ENCODE measurements at regions not wholly inside any gene's neighbourhood (a gene's known extent, or its start where the extent isn't known, plus 50 kb on each side); places are given as distances from the start of the nearest gene placed in this dataset.
"Not testable (repeated sequence)": the region's sequence is repeated elsewhere in the genome, so short reads cannot be mapped to it uniquely, and the experiment has no call there.

GRCh38 chr16:87035053-87035452, 282.1 kb downstream of the C16orf95 start:
- intact Hi-C loops (cut with micrococcal nuclease; ENCODE audit: unreplicated experiment): no loop called here
- BruUV-seq (replicated peaks): no TSS peak
- H3K4me3 ChIP-seq (ENCODE audit: low read depth, low read length, poor library complexity, severe bottlenecking): no peak overlapping the region
- DNase-seq (ENCODE audit: low spot score): no peak
- no peaks in the 10 kb centered on the region for H3K4me1 ChIP-seq (ENCODE audit: insufficient read depth, low read length, poor library complexity, severe bottlenecking)
- no peaks in the 10 kb centered on the region for H3K27me3 ChIP-seq (replicated peaks; ENCODE audit: insufficient read depth, low read depth, low read length, poor library complexity)
- CTCF ChIA-PET: no interaction called here
- TF ChIP-seq CTCF (conservative IDR thresholded peaks at IDR 0.05; ENCODE audit: low read depth, low read length): no peak
- POLR2A ChIA-PET (ENCODE audit: low non-redundant PET): no interaction called here
- H3K27ac ChIP-seq (ENCODE audit: low read depth, low read length, poor library complexity, severe bottlenecking): no peak overlapping the region
- H3K9me3 ChIP-seq (ENCODE audit: low read depth, low read length, poor library complexity, severe bottlenecking): no peaks in the 10 kb centered on the region
- H3K36me3 ChIP-seq (ENCODE audit: insufficient read depth, low read length, poor library complexity, severe bottlenecking): no peaks in the 10 kb centered on the region

GRCh38 chr16:87037012-87037411, 280.2 kb downstream of the C16orf95 start:
- CTCF ChIA-PET: interaction anchor here (0.5 kb wide), 1 partner anchor 29 kb away, joined by 4 read pairs; no protein-coding TSS in a partner anchor
- no peak overlapping the region for H3K27ac ChIP-seq (ENCODE audit: low read depth, low read length, poor library complexity, severe bottlenecking)
- no peaks in the 10 kb centered on the region for H3K27me3 ChIP-seq (replicated peaks; ENCODE audit: insufficient read depth, low read depth, low read length, poor library complexity)
- TF ChIP-seq CTCF (conservative IDR thresholded peaks at IDR 0.05; ENCODE audit: low read depth, low read length): no peak
- TF ChIP-seq EZH2 (IDR thresholded peaks at IDR 0.05; ENCODE audit: borderline replicate concordance, low read depth, low read length, poor library complexity, severe bottlenecking): no peak
- no peaks in the 10 kb centered on the region for H3K36me3 ChIP-seq (ENCODE audit: insufficient read depth, low read length, poor library complexity, severe bottlenecking)
- intact Hi-C loops (cut with micrococcal nuclease; ENCODE audit: unreplicated experiment): no loop called here
- BruUV-seq (replicated peaks): no TSS peak
- DNase-seq (ENCODE audit: low spot score): no peak
- no peak overlapping the region for H3K4me3 ChIP-seq (ENCODE audit: low read depth, low read length, poor library complexity, severe bottlenecking)
- POLR2A ChIA-PET (ENCODE audit: low non-redundant PET): no interaction called here
- no peaks in the 10 kb centered on the region for H3K9me3 ChIP-seq (ENCODE audit: low read depth, low read length, poor library complexity, severe bottlenecking)
- H3K4me1 ChIP-seq (ENCODE audit: insufficient read depth, low read length, poor library complexity, severe bottlenecking): no peaks in the 10 kb centered on the region

- H3K4me1 ChIP-seq (ENCODE audit: insufficient read depth, low read length, poor library complexity, severe bottlenecking); intact Hi-C loops (cut with micrococcal nuclease; ENCODE audit: unreplicated experiment); H3K27me3 ChIP-seq (replicated peaks; ENCODE audit: insufficient read depth, low read depth, low read length, poor library complexity); H3K9me3 ChIP-seq (ENCODE audit: low read depth, low read length, poor library complexity, severe bottlenecking); H3K36me3 ChIP-seq (ENCODE audit: insufficient read depth, low read length, poor library complexity, severe bottlenecking); POLR2A ChIA-PET (ENCODE audit: low non-redundant PET); BruUV-seq (replicated peaks); H3K4me3 ChIP-seq (ENCODE audit: low read depth, low read length, poor library complexity, severe bottlenecking); H3K27ac ChIP-seq (ENCODE audit: low read depth, low read length, poor library complexity, severe bottlenecking); CTCF ChIA-PET: not testable (repeated sequence)
- peak; percentile 18 for DNase-seq (ENCODE audit: low spot score)
These were observed 278.7 kb downstream of the C16orf95 start for GRCh38 chr16:87038528-87038927.

GRCh38 chr16:87040169-87041117, 276.7 kb downstream of the C16orf95 start:
- intact Hi-C loops (cut with micrococcal nuclease; ENCODE audit: unreplicated experiment): no loop called here
- no peak for DNase-seq (ENCODE audit: low spot score)
- H3K9me3 ChIP-seq (ENCODE audit: low read depth, low read length, poor library complexity, severe bottlenecking): no peaks in the 10 kb centered on the region
- no peaks in the 10 kb centered on the region for H3K36me3 ChIP-seq (ENCODE audit: insufficient read depth, low read length, poor library complexity, severe bottlenecking)
- no peaks in the 10 kb centered on the region for H3K27me3 ChIP-seq (replicated peaks; ENCODE audit: insufficient read depth, low read depth, low read length, poor library complexity)
- no peaks in the 10 kb centered on the region for H3K4me1 ChIP-seq (ENCODE audit: insufficient read depth, low read length, poor library complexity, severe bottlenecking)
- TF ChIP-seq EZH2 (IDR thresholded peaks at IDR 0.05; ENCODE audit: borderline replicate concordance, low read depth, low read length, poor library complexity, severe bottlenecking) (no peak), CTCF (conservative IDR thresholded peaks at IDR 0.05; ENCODE audit: low read depth, low read length) (no peak)
- no peak overlapping the region for H3K4me3 ChIP-seq (ENCODE audit: low read depth, low read length, poor library complexity, severe bottlenecking)
- no peak overlapping the region for H3K27ac ChIP-seq (ENCODE audit: low read depth, low read length, poor library complexity, severe bottlenecking)
- ChIA-PET CTCF (no interaction called here), POLR2A (ENCODE audit: low non-redundant PET) (no interaction called here)
- no TSS peak for BruUV-seq (replicated peaks)
